ENCODE measurements at regions not wholly inside any gene's neighbourhood (a gene's known extent, or its start where the extent isn't known, plus 50 kb on each side); places are given as distances from the start of the nearest gene placed in this dataset.

- Histone ChIP-seq H3K9me2 (replicated peaks; ENCODE audit: low read depth, low read length) (no peaks in the 10 kb centered on the region), H3K36me3 (ENCODE audit: insufficient read depth, low read length) (no peaks in the 10 kb centered on the region), H2AFZ (ENCODE audit: low read length) (no peak overlapping the region), H3K4me1 (ENCODE audit: insufficient read depth, low read length, poor library complexity, severe bottlenecking) (no peaks in the 10 kb centered on the region), H4K20me1 (ENCODE audit: insufficient read depth, low read length, poor library complexity, severe bottlenecking) (no peaks in the 10 kb centered on the region), H3K4me3 (ENCODE audit: low read length, poor library complexity, severe bottlenecking) (no peak overlapping the region), H3F3A (ENCODE audit: low read depth) (no peaks in the 10 kb centered on the region), H3K4me2 (ENCODE audit: low read depth, low read length, poor library complexity, severe bottlenecking) (no peak overlapping the region), H3K27me3 (ENCODE audit: insufficient read depth, low read length, poor library complexity, severe bottlenecking) (no peaks in the 10 kb centered on the region), H3K9me3 (ENCODE audit: insufficient read depth, low read depth, low read length) (no peaks in the 10 kb centered on the region), H3K9ac (ENCODE audit: low read depth, low read length, poor library complexity, severe bottlenecking) (no peak overlapping the region), H3K79me2 (ENCODE audit: insufficient read depth, low read length) (no peaks in the 10 kb centered on the region)
- TF ChIP-seq EZH2phosphoT487 (IDR thresholded peaks at IDR 0.05; ENCODE audit: borderline replicate concordance) = no peak
- no peak for TF ChIP-seq CTCF (conservative IDR thresholded peaks at IDR 0.05; ENCODE audit: low read length)
Measured at GRCh38 chr5:93018461-93018860, 562.6 kb downstream of the NR2F1-AS1 start.

GRCh38 chr5:93017849-93018248 is 563.2 kb downstream of the NR2F1-AS1 start:
- no peaks in the 10 kb centered on the region for H3K79me2 ChIP-seq (ENCODE audit: insufficient read depth, low read length)
- no peaks in the 10 kb centered on the region for H3F3A ChIP-seq (ENCODE audit: low read depth)
- no peak overlapping the region for H3K9ac ChIP-seq (ENCODE audit: low read depth, low read length, poor library complexity, severe bottlenecking)
- no peaks in the 10 kb centered on the region for H3K36me3 ChIP-seq (ENCODE audit: insufficient read depth, low read length)
- no peak overlapping the region for H2AFZ ChIP-seq (ENCODE audit: low read length)
- no peaks in the 10 kb centered on the region for H4K20me1 ChIP-seq (ENCODE audit: insufficient read depth, low read length, poor library complexity, severe bottlenecking)
- no peaks in the 10 kb centered on the region for H3K9me2 ChIP-seq (replicated peaks; ENCODE audit: low read depth, low read length)
- H3K4me2 ChIP-seq (ENCODE audit: low read depth, low read length, poor library complexity, severe bottlenecking) = no peak overlapping the region
- no peak overlapping the region for H3K4me3 ChIP-seq (ENCODE audit: low read length, poor library complexity, severe bottlenecking)
- H3K9me3 ChIP-seq (ENCODE audit: insufficient read depth, low read depth, low read length) = no peaks in the 10 kb centered on the region
- no peaks in the 10 kb centered on the region for H3K27me3 ChIP-seq (ENCODE audit: insufficient read depth, low read length, poor library complexity, severe bottlenecking)
- TF ChIP-seq CTCF (conservative IDR thresholded peaks at IDR 0.05; ENCODE audit: low read length) = no peak
- no peak for TF ChIP-seq EZH2phosphoT487 (IDR thresholded peaks at IDR 0.05; ENCODE audit: borderline replicate concordance)
- H3K4me1 ChIP-seq (ENCODE audit: insufficient read depth, low read length, poor library complexity, severe bottlenecking) = no peaks in the 10 kb centered on the region

- Histone ChIP-seq H3K9me3 (ENCODE audit: insufficient read depth, low read depth, low read length) (no peaks in the 10 kb centered on the region), H3K9ac (ENCODE audit: low read depth, low read length, poor library complexity, severe bottlenecking) (no peak overlapping the region), H2AFZ (ENCODE audit: low read length) (no peak overlapping the region), H3K4me1 (ENCODE audit: insufficient read depth, low read length, poor library complexity, severe bottlenecking) (no peaks in the 10 kb centered on the region), H3K36me3 (ENCODE audit: insufficient read depth, low read length) (no peaks in the 10 kb centered on the region), H3K27me3 (ENCODE audit: insufficient read depth, low read length, poor library complexity, severe bottlenecking) (no peaks in the 10 kb centered on the region), H3K9me2 (replicated peaks; ENCODE audit: low read depth, low read length) (no peaks in the 10 kb centered on the region), H3F3A (ENCODE audit: low read depth) (no peaks in the 10 kb centered on the region), H3K4me3 (ENCODE audit: low read length, poor library complexity, severe bottlenecking) (no peak overlapping the region), H3K4me2 (ENCODE audit: low read depth, low read length, poor library complexity, severe bottlenecking) (no peak overlapping the region), H4K20me1 (ENCODE audit: insufficient read depth, low read length, poor library complexity, severe bottlenecking) (no peaks in the 10 kb centered on the region), H3K79me2 (ENCODE audit: insufficient read depth, low read length) (no peaks in the 10 kb centered on the region)
- TF ChIP-seq CTCF (conservative IDR thresholded peaks at IDR 0.05; ENCODE audit: low read length) (no peak), EZH2phosphoT487 (IDR thresholded peaks at IDR 0.05; ENCODE audit: borderline replicate concordance) (no peak)
Measured at GRCh38 chr5:93017376-93017775, 563.6 kb downstream of the NR2F1-AS1 start.

Measured in Loucy (cell line).